ENCODE measurements at regions not wholly inside any gene's neighbourhood (a gene's known extent, or its start where the extent isn't known, plus 50 kb on each side); places are given as distances from the start of the nearest gene placed in this dataset.
"Not testable (repeated sequence)": the region's sequence is repeated elsewhere in the genome, so short reads cannot be mapped to it uniquely, and the experiment has no call there.

GRCh38 chr5:2877522-2877921, 126.0 kb upstream of the IRX2 start:
- Mint-ChIP-seq H3K4me1 (ENCODE audit: low read depth) (no peaks in the 10 kb centered on the region), H3K9me3 (peaks cover 25% of the 10 kb centered on the region), H3K27ac (no peak overlapping the region), H3K27me3 (no peaks in the 10 kb centered on the region), H3K4me3 (no peak overlapping the region), H3K36me3 (ENCODE audit: low read depth) (no peaks in the 10 kb centered on the region)
- DNase-seq: no peak

DNA sequence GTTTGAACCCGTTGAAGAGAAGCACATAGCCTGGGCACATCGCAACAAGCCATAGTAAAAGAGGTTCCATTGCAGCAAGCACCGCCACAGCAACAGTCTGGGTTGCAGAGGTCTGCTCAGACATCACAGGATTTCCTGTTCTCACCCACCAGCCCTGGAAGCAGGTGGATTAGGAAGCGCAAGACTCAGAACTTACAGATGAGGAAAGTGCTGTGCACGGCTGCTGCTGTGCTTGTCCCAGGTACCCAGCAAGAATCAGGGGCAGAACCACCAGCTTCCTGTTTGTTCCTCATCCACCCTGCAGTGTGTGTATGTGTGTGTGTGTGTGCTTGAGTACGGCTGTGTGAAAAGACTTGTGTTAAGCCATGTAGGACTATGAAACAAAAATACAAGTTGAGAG, 124.7 kb upstream of the IRX2 start:
- Mint-ChIP-seq H3K4me1 (ENCODE audit: low read depth) (no peaks in the 10 kb centered on the region), H3K4me3 (no peak overlapping the region), H3K27ac (no peak overlapping the region), H3K27me3 (no peaks in the 10 kb centered on the region), H3K9me3 (peaks cover 24% of the 10 kb centered on the region), H3K36me3 (ENCODE audit: low read depth) (no peaks in the 10 kb centered on the region)
- DNase-seq: no peak

DNA sequence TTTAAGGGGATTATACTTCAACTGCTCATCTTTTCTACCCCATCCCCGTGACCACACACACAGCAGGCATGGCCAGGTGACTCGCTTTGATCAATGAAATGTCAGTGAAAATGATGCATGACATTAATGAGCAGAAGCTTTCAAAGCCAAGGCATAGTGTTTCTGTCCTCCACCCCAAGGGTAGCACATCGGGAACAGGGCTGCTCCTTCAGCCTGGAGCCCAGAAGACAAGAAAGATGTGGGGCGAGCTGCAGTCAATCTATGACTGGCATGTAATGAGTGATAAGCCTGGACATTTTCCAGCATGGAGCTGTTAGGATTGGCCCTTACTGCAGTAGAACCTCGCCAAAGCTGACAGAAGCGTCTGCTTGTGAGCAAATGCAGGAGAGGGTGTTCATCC, 122.6 kb upstream of the IRX2 start:
- DNase-seq: no peak
- Mint-ChIP-seq H3K9me3 (peaks cover 8% of the 10 kb centered on the region), H3K36me3 (ENCODE audit: low read depth) (no peaks in the 10 kb centered on the region), H3K27me3 (no peaks in the 10 kb centered on the region), H3K27ac (no peak overlapping the region), H3K4me3 (no peak overlapping the region), H3K4me1 (ENCODE audit: low read depth) (no peaks in the 10 kb centered on the region)

DNA sequence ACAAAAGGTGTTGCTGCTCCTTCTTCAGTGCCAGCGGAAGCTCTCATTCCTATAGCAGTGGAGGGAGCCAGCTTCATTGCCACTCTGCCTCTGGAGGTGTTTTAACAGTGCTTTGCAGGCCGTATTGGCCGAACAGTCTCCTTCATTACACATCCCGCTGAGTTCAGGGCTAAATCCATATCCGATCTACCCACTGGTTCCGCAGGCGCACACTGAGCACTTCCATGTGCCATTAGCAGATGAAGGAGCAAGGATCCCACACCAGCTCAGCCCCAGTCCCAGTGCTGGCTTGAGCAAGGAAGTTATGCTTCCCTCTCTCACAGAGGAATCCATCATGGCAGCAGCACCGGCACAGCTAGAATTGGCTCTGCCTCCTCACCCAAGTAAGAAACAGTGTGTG, 121.2 kb upstream of the IRX2 start:
- DNase-seq: no peak
- Mint-ChIP-seq H3K27ac (no peak overlapping the region), H3K4me3 (no peak overlapping the region), H3K4me1 (ENCODE audit: low read depth) (no peaks in the 10 kb centered on the region), H3K27me3 (no peaks in the 10 kb centered on the region), H3K9me3 (peaks cover 8% of the 10 kb centered on the region), H3K36me3 (ENCODE audit: low read depth) (no peaks in the 10 kb centered on the region)

GRCh38 chr5:2871282-2871681, 119.8 kb upstream of the IRX2 start:
- no peak overlapping the region for H3K4me3 Mint-ChIP-seq
- H3K27ac Mint-ChIP-seq: no peak overlapping the region
- no peaks in the 10 kb centered on the region for H3K27me3 Mint-ChIP-seq
- H3K36me3 Mint-ChIP-seq (ENCODE audit: low read depth): no peaks in the 10 kb centered on the region
- no peak for DNase-seq
- H3K4me1 Mint-ChIP-seq (ENCODE audit: low read depth): no peaks in the 10 kb centered on the region
- H3K9me3 Mint-ChIP-seq: peaks cover 8% of the 10 kb centered on the region

- Mint-ChIP-seq H3K4me3 (no peak overlapping the region), H3K27me3 (no peaks in the 10 kb centered on the region), H3K36me3 (ENCODE audit: low read depth) (no peaks in the 10 kb centered on the region), H3K9me3 (peaks cover 11% of the 10 kb centered on the region), H3K27ac (no peak overlapping the region), H3K4me1 (ENCODE audit: low read depth) (no peaks in the 10 kb centered on the region)
- DNase-seq: no peak
Measured at GRCh38 chr5:2869471-2869870, 118.0 kb upstream of the IRX2 start.

- Mint-ChIP-seq H3K27me3 (no peaks in the 10 kb centered on the region), H3K27ac (no peak overlapping the region), H3K4me1 (ENCODE audit: low read depth) (no peaks in the 10 kb centered on the region), H3K36me3 (ENCODE audit: low read depth) (no peaks in the 10 kb centered on the region), H3K4me3 (no peak overlapping the region), H3K9me3 (peaks cover 4% of the 10 kb centered on the region)
- no peak for DNase-seq
Measured at GRCh38 chr5:2867373-2867933, 116.0 kb upstream of the IRX2 start.

DNA sequence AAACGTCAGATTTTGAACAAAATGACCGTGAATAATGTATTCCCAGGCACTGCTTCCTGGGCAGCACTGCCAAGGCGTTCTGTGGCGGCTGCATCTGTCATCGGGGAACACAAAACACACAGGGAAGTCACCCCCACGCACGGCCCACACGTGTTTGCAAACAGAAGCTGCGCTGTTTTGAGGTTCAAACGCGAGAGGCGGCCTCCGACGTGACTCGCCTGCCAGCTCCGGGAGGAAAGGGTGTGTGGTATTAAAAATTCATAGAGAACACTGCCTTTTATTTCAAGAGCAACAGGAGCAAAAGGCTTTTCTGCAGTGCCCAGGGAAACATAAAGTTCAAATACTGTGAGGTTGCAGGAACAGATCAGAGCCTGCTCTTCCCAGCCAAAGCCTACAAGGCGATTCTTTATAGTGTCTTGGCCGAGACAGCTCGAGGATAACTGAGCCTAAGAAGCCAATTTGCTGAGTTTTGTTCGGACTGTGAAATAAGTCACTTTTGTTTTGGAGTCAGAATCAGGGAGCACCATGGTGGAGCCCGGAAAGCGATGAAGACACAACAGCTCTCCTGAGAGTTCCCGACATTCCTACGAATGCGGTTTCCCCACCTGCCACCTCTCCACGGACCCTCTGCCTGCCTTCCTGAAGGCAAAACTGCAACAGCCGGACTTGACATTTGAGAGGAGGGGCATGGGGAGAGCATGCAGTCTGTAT, 115.3 kb upstream of the IRX2 start:
- Mint-ChIP-seq H3K27ac (no peak overlapping the region), H3K4me1 (ENCODE audit: low read depth) (no peaks in the 10 kb centered on the region), H3K4me3 (no peak overlapping the region), H3K36me3 (ENCODE audit: low read depth) (no peaks in the 10 kb centered on the region), H3K9me3 (peaks cover 4% of the 10 kb centered on the region), H3K27me3 (no peaks in the 10 kb centered on the region)
- DNase-seq: no peak

DNA sequence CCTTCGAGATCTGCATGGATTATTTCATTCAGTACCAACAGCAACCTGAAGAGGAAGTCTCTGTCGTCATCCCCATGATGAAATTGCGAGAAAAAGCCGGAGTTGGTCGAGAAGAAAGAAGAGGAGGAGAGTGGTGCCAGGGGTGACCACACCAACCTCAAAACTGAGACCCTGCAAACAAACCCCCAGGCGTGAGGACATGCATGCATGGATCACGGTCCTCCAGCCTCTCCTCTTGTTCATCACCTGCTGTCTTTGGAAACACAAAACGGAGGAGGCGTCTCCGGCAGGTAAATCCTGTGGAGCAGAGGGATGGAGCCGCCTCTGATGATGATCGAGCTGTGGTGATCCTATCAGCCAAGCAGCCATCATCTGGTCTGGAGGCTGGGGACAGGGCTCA, 114.4 kb upstream of the IRX2 start:
- Mint-ChIP-seq H3K4me1 (ENCODE audit: low read depth) (no peaks in the 10 kb centered on the region), H3K27me3 (no peaks in the 10 kb centered on the region), H3K4me3 (no peak overlapping the region), H3K27ac (no peak overlapping the region), H3K9me3 (peaks cover 4% of the 10 kb centered on the region), H3K36me3 (ENCODE audit: low read depth) (no peaks in the 10 kb centered on the region)
- DNase-seq: no peak

GRCh38 chr5:2864515-2865105, 113.1 kb upstream of the IRX2 start:
- Mint-ChIP-seq H3K27me3 (no peaks in the 10 kb centered on the region), H3K36me3 (ENCODE audit: low read depth) (no peaks in the 10 kb centered on the region), H3K4me3 (no peak overlapping the region), H3K27ac (no peak overlapping the region), H3K4me1 (ENCODE audit: low read depth) (no peaks in the 10 kb centered on the region), H3K9me3 (peaks cover 4% of the 10 kb centered on the region)
- DNase-seq: no peak

DNA sequence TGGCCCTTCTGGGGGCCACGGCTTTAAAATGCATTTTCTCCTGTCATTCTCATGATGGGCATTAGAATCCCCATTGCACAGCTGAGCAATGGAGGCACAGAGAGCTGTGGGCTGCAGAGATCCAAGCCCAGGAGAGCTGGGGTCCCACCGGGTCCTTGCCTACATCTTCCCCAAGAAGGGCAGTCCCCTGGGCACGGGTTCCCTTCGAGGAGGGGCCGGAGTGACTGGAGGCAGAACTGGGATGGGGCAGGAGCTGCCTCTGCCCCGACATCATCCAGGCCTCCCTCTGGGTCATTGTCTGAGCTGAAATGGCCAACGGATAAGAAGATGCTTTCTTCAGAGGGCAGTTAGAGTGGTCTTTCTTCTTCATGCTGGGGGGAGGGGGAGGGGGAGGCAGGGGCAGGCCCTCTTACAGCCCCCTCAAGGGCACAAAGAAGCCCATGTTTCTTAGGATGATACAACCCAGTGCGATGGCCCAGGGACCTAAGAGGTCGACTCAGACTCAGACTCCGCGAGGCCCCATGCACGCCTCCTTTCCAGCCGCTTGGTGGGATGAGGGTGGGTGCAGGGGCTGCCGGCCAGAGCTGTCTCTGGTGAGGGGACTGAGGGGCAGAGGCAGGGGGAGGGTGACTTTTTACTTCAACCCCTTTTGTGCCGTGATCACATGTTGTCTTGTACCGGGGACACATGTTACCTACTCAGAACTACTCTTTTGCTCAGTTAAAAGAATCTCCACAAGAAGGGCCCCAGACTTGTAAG, 112.4 kb upstream of the IRX2 start:
- Mint-ChIP-seq H3K27me3 (no peaks in the 10 kb centered on the region), H3K4me1 (ENCODE audit: low read depth) (no peaks in the 10 kb centered on the region), H3K27ac (no peak overlapping the region), H3K36me3 (ENCODE audit: low read depth) (no peaks in the 10 kb centered on the region), H3K4me3 (no peak overlapping the region), H3K9me3 (peaks cover 4% of the 10 kb centered on the region)
- DNase-seq: no peak

DNA sequence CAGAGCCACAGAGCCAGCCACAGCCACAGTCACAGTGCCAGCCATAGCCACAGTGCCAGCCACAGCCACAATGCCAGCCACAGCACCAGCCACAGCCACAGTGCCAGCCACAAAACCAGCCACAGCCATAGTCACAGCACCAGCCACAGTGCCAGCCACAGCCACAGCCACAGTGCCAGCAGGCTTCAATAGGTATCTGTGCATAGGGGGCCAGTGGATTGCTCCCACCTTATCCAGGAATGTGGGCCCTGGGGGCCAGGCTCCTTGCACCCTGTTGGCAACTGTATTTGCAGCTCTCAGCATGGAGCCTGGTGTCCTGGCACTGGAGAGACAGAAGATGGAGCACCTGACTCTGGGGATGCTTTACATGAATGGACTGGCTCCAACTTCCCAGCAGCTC, 111.7 kb upstream of the IRX2 start:
- Mint-ChIP-seq H3K4me1 (ENCODE audit: low read depth) (no peaks in the 10 kb centered on the region), H3K36me3 (ENCODE audit: low read depth) (no peaks in the 10 kb centered on the region), H3K9me3 (peaks cover 4% of the 10 kb centered on the region), H3K4me3 (no peak overlapping the region), H3K27me3 (no peaks in the 10 kb centered on the region), H3K27ac (no peak overlapping the region)
- no peak for DNase-seq

DNA sequence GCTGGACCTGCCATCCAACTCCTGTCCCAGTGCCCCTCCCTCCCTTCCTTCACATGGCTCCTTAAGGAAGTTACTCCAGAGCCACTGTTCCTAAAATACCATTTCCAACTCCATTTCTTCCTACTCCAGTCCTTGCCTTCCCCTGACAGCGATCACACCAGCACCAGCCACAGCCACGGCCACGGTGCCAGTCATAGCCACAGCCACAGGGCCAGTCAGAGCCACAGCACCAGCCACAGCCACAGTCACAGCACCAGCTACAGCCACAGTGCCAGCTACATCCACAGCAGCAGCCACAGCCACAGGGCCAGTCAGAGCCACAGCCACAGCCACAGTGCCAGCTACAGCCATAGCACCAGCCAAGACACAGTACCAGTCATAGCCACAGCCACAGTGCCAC, 110.7 kb upstream of the IRX2 start:
- not testable (repeated sequence) for H3K27me3 Mint-ChIP-seq; H3K9me3 Mint-ChIP-seq; H3K27ac Mint-ChIP-seq; H3K4me3 Mint-ChIP-seq; H3K36me3 Mint-ChIP-seq (ENCODE audit: low read depth); H3K4me1 Mint-ChIP-seq (ENCODE audit: low read depth); DNase-seq

GRCh38 chr5:2861605-2862004, 110.1 kb upstream of the IRX2 start:
- Mint-ChIP-seq H3K4me3 (no peak overlapping the region), H3K36me3 (ENCODE audit: low read depth) (no peaks in the 10 kb centered on the region), H3K4me1 (ENCODE audit: low read depth) (no peaks in the 10 kb centered on the region), H3K9me3 (peaks cover 4% of the 10 kb centered on the region), H3K27ac (no peak overlapping the region), H3K27me3 (no peaks in the 10 kb centered on the region)
- no peak for DNase-seq

- Mint-ChIP-seq H3K27me3 (no peaks in the 10 kb centered on the region), H3K36me3 (ENCODE audit: low read depth) (no peaks in the 10 kb centered on the region), H3K4me3 (no peak overlapping the region), H3K27ac (no peak overlapping the region), H3K4me1 (ENCODE audit: low read depth) (no peaks in the 10 kb centered on the region), H3K9me3 (peaks cover 2% of the 10 kb centered on the region)
- no peak for DNase-seq
Measured at GRCh38 chr5:2860101-2860500, 108.6 kb upstream of the IRX2 start.
